ENCODE measurements at regions not wholly inside any gene's neighbourhood (a gene's known extent, or its start where the extent isn't known, plus 50 kb on each side); places are given as distances from the start of the nearest gene placed in this dataset.

DNA sequence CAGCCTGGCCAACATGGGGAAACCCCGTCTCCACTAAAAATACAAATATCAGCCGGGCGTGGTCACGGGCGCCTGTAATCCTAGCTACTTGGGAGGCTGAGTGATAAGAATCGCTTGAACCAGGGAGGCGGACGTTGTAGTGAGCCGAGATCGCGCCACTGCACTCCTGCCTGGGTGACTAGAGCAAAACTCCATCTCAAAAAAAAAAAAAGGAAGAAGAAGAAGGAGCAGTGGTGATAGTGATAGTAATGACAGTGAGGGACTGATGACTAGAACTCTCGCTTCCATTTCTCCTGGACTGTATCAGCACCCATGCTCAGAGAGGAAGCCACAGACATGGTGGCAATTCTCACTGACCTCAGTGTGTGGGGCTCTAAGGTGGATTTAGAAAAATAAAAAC lies 52.6 kb upstream of the CLINT1 start:
- no peak for DNase-seq (ENCODE audit: extremely low read depth in 1 of 2, low read depth in 1 of 2)
